ENCODE measurements at regions not wholly inside any gene's neighbourhood (a gene's known extent, or its start where the extent isn't known, plus 50 kb on each side); places are given as distances from the start of the nearest gene placed in this dataset.
"Not testable (repeated sequence)": the region's sequence is repeated elsewhere in the genome, so short reads cannot be mapped to it uniquely, and the experiment has no call there.

DNA sequence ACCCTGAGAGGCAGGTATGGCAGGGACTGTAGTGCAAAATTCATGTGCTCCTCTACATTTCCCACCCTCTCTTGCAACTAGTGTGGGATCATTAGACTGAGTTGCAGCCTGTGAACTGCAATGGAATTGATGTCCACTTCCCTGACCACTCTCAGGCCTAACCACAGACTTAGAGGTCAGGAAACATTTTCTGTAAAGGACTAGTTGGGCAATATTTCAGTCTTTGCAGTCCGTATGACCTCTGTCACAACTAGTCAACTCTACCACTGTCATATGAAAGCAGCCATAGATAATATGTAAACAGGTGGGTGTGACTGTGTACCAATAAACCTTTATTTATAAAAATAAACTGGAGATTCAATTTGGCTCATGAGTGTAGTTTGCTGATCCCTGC, 134.4 kb upstream of the TOP1 start:
- no peak for DNase-seq

DNA sequence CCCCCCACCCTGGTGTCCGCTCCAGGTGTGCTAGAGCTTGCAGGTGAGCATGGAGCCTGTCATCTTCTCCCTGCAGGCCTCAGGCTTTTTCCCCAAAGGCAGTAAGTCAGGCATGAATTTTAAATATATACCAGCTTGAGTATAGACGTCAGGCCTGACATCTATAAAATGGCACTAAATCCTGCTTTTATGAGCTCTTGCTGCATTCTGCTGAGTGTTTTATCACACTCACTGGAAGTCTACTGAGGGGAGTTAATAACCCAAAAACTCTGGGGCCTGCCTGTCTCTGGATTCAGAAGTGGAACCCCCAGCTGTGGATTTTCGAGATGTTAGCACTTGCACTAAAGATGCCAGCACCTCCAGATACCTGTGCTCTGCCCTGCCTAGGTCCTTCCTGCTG, 133.4 kb upstream of the TOP1 start:
- DNase-seq, result peak in 2 of 3 experiments; percentile 8 to 16

DNA sequence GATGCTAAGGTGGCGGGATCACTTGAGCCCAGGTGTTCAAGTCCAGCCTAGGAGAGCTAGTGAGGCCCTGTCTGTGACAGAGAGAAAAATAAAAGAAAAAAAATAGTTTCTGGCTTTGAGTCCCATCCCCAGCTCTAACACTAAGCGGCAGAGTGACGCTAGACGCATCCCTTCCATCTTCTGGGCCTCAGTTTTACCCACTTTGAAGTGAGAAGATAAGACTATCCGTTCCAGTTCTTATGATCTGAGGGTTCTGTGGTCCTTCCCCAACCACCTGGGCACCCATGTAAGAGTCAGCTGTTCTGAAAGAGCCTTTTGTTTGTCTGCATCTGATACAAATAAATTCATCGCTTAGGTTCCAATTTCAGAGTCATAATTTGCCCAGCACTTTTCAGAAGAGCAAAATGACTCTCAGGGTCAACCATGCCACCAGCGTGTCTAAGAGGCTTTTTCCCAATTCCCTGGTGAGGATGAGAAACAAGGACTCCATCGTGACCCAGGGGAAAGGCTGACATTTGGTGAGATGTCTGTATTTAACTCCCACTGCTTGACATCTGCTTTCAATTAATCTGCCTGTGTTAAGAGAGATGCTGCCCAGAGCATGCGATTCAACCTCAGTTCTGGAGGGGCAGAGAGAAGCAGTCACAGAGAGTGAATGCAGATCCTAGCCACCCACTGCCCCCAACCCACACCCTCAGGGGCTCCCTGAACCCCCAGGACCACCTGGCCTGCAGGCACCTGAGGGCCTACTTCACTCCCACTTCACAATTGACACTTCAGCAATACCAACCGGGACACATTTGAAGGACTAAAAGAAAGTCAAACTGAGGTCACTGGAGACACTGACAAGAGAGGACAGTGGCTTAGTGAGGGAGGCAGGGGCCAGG, 131.6 kb upstream of the TOP1 start:
- DNase-seq, result peak; percentile 16 to 73 (median 69)

DNA sequence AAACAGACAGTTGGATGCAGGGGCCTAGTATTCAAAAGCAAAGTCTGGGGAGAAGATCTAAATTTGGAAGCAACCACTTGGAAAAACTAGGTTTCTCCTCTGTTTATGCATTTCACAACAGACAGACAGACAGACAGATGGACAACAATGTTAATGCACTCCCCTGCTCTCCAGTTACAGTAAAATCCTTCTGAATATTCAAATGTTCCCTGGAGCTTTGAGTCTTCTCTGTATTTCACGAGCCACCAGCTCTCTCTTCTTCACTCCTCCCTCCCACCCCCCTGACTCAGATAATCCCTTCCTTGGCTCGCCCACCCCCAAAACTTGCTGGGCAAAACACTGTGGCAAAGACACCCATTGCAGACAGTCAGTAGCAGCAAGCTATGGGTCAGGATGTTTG, 129.3 kb upstream of the TOP1 start:
- no peak for DNase-seq

DNA sequence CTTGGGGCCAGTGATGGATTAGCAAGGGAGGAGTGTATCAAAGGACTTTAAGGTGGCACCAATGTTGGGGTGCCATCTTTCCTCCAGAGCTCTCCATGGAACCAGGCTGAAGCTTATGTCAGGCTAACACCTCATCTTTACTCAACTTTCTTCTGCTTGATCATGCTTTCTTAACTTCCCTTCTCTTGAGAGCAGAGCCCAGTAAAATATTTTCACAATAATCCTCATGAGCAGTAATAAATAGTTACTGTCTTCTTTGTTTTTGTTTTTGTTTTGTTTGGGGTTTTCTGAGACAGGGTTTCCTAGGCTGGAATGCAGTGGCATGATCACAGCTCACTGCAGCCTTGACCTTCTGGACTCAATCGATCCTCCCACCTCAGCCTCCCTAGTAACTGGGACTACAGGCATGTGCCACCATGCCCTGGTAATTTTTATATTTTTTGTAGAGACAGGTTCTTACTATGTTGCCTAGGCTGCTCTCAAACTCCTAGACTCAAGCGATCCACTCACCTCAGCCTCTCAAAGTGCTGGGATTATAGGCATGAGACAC, 127.9 kb upstream of the TOP1 start:
- DNase-seq, result no peak

DNA sequence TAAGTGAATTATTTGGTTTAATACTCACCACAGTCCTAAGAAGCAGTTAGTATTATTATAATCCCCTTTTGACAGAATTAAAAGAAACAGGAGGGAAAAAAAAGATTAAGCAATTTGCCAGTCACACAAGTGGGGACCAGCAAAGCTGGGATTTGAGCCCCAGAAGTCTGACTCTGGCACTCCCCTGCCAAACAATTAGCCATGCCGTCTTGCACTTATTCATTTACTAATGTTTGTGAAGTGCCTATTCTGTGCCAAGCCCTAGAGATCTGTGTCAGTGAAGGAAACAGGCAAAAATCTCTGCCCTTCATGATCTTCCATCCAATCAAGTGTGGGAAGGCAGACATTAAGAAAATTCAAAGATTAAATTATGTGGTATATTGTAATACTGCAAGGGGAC, 126.0 kb upstream of the TOP1 start:
- no peak for DNase-seq

DNA sequence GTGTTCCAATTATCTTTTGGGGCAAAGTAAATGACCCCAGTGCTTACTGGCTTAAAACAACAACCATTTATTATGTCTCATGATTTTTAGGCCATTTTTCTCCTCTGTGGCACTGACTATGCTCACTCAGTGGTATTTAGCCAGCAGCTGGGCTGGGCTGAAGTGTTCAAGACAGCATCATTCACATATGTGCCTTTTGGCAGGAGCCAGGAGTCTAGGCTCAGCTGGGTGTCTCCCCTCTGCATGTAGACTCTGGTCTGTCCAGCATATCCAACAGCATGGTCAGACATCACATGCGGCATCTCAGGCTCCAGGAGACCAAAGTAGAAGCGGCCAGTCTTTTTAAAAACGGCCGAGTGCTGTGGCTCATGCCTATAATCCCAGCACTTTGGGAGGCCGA, 120.3 kb upstream of the TOP1 start:
- DNase-seq, result no peak

DNA sequence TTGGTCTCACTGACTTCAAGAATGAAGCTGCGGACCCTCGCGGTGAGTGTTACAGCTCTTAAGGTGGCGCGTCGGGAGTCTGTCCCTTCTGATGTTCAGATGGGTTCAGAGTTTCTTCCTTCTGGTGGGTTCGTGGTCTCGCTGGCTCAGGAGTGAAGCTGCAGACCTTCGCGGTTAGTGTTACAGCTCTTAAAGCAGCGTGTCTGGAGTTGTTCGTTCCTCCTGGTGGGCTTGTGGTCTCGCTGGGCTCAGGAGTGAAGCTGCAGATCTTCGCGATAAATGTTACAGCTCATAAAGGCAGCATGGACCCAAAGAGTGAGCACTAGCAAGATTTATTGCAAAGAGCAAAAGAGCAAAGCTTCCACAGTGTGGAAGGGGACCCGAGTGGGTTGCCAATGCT, 119.1 kb upstream of the TOP1 start:
- DNase-seq, result not testable (repeated sequence)

DNA sequence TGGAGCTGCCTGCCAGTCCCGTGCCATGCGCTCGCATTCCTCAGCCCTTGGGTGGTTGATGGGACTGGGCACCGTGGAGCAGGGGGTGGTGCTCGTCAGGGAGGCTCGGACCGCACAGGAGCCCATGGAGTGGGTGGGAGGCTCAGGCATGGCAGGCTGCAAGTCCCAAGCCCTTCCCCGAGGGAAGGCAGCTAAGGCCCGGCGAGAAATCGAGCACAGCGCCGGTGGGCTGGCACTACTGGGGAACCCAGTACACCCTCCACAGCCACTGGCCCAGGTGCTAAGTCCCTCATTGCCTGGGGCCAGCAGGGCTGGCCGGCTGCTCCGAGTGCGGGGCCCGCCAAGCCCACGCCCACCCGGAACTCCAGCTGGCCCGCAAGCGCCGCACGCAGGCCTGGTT, 118.2 kb upstream of the TOP1 start:
- DNase-seq, result not testable (repeated sequence)

DNA sequence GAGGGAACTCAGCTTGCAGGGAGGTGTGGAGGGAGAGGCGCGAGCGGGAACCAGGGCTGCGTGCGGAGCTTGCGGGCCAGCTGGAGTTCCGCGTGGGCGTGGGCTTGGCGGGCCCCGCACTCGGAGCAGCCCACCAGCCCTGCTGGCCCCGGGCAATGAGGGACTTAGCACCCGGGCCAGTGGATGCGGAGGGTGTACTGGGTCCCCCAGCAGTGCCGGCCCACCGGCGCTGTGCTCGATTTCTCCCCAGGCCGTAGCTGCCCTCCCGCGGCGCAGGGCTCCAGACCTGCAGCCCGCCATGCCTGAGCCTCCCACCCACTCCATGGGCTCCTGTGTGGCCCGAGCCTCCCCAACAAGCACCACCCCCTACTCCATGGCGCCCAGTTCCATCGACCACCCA, 117.5 kb upstream of the TOP1 start:
- not testable (repeated sequence) for DNase-seq

DNA sequence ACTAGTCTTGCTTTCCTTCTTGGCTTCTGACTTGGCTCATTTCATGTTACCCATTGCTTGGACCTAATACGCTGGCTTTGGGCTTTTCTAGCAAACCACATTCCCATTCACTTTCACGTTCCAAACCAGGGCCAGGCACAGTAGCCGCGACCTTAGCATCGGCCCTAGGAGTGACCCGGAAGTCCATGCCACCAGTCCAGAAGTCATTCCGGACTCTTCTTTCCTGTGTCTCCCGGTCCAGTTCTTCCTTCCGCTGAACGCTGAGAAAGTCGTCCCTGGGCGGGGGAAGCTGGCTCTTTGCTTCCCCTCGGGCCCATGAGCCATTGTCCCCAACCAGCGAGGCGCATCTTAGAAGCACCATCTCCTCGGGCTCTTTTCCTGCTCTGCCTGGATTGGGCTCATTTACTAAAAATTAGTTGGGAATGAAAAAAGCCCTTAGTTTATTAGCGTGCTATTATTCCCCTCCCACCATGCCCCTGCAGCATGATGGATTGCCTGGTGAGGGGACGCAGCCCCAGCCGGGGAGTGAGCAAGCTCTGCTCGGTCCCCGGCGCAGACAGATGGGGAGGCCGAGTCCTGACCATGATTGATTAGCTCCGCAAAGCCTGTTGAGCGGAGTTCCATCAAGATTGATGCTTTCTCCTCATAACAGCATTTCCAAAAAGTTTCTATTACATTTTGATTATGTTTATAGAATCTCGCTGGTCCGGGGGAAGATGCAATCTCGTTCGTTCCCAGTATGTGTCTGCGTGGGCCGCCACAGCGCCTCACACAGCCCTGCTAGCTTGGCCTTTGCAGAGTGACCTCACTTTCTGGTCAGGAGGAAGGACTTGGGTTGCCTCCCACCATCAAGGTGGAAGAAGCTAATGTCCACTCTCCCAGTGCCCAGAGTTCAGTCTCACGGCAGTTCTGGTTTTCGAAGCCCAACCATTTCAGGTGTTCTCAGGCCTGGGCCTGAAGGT, 115.1 kb upstream of the TOP1 start:
- DNase-seq, result no peak

DNA sequence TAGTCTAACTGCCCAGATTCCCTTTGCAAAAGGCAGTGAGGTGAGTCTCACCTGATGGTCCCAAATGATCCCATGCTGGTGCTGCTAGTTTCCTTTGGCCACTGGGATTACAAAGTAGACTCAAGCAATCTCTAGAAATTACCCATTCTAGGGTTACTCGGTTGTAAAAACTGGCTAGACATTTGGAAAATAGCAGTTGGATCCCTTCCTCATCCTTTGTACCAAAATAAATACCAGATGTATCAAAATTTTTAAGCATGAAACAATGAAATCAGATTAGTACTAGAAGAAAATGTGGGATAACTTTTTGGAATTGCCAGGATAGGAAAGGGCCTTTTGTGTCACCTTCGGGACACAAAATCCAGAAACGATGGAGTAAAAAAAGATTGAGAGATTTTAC, 112.9 kb upstream of the TOP1 start:
- DNase-seq, result no peak

DNA sequence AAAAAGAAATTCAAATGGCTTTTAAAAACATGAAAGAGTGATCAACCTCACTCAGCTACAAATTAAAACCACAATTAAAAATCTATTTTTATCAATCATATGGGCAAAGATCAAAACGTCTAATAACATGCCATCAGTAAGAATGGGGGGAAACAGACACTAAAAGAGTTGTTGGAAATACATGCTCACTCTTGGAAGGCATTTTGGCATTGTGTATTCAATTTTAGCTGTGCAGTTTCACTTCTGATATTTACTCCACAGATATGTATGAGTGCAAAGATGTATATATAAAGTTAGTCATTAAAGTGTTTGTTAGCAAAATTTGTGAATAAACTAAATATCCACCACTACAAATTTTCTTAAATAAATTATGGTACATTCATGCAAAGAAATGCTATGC, 112.3 kb upstream of the TOP1 start:
- DNase-seq, result no peak

DNA sequence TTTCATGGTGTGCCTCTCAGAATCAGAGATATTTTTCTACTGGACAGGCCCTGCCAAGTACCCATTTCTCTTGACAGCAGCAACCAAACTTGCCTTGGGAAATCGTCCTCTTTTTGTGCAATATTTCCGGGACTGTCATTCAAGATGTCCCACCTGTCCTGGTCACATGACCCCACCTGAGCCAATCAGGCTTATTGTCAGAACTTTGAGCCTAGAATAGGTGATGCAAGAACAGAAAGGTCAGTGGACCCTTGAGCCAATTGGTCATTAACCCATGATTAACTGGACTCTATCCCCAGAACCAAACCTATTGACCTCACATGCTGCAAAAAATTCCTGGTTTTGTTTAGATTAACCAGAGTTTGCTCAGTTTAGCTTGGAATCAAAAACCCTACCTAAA, 108.3 kb upstream of the TOP1 start:
- DNase-seq, result no peak

DNA sequence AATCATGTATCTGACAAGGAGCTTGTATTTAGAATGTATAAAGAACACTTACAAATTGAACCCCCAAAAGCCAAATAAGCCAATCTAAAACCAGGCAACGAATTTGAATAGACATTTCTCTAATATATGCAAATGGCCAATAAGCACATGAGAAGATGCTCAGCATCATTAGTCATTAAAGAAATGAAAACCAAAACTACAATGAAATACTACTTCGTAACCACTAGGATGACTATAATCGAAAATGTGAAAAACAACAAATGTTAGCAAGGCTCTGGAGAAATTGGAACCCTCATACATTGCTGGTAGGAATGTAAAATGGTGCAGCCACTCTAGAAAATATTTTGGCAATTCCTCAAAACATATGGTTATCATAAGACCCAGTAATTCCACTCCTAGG, 105.8 kb upstream of the TOP1 start:
- DNase-seq, result no peak

DNA sequence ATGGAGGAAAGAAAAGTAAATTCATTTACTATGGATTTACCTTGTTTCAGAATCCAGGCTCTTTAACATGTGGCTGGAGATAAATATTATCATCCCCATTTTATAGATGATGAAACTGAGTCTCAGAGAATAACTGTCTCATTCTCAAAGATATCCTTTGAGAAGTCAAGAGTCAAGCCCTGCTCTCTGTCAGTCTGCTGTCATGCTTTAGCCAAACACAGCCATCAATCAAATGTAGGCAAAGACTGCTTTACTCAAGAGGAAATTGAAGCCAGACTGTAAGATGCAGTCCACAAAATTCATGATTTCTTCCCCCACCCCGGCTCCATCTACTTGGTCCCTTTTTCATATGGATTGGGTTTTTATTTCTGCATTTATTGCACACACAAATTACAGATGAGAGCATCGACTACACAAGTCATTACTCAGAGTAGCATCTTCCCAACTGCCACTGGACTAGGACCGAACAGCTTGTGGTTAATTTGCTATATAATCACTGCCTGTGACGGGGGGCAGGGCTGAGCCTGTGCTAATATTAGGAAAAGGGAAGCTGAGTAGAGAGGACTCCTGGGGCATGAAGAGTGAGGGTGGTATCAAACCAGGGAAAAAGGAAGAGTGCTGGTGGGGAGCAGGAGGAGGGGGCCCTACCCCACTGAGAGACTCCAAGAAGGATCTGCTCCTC, 102.7 kb upstream of the TOP1 start:
- peak in 1 of 3 experiments; percentile 28 for DNase-seq

DNA sequence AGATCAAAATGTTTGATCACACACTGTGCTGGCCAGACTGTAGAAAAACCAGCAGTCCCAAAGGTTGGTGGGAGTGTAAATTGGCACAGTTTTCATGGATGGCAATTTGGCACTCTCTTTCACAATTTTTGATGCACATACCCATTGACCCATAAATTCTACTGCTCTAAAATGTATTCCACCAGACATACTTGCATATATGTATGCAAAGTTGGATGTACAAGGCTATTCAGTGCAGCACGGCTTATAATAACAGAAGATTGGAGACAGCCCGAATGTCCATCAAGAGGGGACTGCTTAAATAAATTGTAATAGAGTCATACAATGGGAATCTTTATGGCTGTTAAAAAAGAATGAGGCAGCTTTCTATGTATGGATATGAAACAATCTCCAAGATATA, 101.7 kb upstream of the TOP1 start:
- DNase-seq, result no peak

DNA sequence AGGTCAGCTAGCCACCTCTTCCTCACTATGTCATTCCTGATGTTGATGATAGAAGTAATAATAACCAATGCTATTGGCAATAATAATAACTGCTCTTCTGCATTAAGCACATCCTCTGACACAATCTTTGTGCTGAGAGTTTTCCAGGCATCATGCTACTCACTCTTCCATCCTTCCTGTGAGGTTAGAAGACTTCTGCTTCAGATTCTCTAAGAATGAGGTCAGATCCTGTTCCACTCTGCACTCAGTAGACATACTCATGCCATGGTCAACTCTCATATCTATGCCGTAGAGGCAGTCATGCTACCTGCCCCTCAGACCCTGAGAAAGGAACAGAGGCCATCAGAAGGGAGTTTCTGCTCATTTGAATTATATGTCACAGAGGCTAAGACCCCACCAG, 98.1 kb upstream of the TOP1 start:
- DNase-seq, result no peak

DNA sequence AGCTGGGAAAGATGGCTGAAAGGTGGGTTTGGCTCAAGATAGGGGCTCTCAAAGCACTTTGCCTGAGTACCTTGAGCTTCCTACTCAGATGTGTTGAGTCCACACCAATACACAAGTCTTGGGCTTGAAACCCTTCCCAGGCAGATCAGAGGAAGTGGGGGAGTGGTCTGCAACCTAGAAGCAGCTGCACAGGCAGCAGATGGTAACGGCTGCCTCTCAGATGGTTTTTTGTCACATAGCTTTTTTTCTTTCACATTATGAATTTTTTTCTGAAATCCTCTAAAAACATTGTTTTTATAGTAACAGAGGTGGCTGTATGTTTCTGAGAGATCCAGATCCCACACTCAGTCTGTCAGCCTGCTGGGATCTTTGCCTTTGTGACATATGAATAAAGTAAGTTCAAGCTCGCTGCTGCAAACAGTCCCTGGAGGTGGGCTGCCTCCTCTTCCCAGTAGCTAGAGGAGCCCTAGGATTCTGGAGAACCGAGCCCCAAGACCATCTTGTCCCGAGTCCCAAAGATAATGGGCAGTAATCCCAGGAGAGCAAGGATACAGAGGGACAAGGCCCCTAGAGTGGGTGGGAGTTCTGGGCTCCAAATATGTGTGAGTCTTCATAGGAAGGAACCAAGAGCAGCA, 97.1 kb upstream of the TOP1 start:
- DNase-seq, result no peak

DNA sequence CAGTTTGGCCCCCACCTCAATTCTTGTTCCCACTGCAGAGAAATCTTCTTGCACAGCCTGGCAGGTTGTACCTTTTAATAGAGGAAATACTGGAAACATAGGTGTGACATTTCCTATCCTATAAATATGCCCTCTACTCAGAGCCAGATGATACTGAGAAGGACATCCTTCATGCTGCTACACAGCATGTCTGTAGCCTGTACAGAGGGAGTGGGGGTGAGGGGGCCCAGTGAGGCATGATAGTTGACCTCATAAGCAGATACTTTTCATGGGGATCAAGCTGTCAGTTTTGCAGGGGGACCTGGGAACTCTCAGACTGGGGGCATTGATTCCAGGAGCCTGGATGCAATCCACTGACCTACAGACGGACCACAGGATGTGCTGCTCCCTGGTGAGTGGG, 96.2 kb upstream of the TOP1 start:
- no peak for DNase-seq

DNA sequence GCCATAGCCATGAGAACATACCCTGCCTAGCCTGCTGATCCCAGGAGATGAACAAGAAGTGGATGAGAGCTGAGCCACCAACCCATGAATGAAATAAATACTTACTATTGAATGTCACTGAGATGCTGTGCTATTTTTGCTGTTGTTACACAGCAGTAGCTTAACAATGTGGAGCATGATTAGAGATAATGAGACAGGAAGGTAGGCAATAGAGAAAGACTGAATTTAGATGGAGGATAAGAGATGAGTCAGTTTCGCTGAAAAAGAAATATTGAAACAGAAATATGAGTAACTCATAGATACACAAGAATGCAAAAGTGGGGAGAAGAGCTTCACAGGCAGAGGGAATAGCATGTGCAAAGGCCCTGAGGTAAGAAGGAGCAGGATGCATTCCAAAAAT, 94.9 kb upstream of the TOP1 start:
- DNase-seq, result no peak

DNA sequence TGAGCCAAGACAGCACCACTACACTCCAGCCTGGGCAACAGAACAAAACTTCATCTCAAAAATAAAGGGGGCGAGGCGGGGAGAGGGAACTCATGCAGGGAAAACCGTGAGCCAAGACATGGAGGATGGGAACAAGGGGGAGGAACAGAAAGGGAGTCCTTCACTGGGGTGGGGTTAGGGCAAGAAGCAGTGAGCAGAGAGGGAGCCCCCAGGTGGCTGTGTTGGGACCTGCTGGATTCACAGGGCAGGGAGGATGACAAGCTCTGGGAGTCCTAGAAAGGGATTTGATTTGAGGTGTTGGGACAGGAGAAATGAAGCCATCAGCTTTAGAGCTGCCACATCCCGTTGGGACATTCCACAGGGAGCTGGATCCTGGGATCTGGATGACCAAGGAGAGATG, 90.6 kb upstream of the TOP1 start:
- no peak for DNase-seq

DNA sequence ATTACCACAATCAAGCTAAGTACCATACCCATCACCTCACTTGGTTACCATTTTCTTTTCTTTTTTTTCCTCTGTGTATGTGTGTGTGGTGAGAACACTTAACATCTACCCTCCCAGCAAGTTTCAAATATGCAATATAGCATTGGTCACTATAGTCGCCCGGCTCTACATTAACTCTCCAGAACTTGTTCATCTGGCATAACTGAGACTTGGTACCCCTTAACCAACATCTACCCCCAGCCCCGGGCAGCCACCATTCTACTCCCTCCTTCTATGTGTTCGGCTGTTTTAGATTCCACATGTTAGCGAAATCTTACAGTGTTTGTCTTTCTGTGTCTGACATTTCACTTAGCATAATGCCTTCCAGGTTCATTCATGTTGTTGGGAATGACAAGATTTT, 89.0 kb upstream of the TOP1 start:
- no peak for DNase-seq

Measured in NCI-H1417 (cell line).